H1 (cell line): ENCODE measurements at regions not wholly inside any gene's neighbourhood (a gene's known extent, or its start where the extent isn't known, plus 50 kb on each side); places are given as distances from the start of the nearest gene placed in this dataset.
"Not testable (repeated sequence)": the region's sequence is repeated elsewhere in the genome, so short reads cannot be mapped to it uniquely, and the experiment has no call there.

Experiments
- CTCF ChIA-PET: fragments of 300-600 bp; sonication (Branson Sonifier 250); formaldehyde crosslinking; loops from one replicate; lab custom pipeline; 2021; ENCODE audit not compliant: partially characterized antibody; lab: Charles Lee
- POLR2A ChIA-PET: fragments of 300-600 bp; sonication (Branson Sonifier 250); formaldehyde crosslinking; loops from one replicate; lab custom pipeline; 2021; ENCODE audit warnings: inconsistent platforms; ENCODE audit not compliant: partially characterized antibody; lab: Charles Lee
- DNase-seq, 2 experiments: peaks; one replicate each; pipeline versions ENCODE4 v3.0.0 to v3.0.0-alpha.2; 2010 to 2022; ENCODE audit warnings: low spot score in 2 of 2, low read depth in 1 of 2, mixed read lengths in 1 of 2
- FAIRE-seq: peaks from 2 replicates; lab custom pipeline; 2011; peaks lifted over from hg19 to GRCh38; lab: Jason Lieb, UNC
- H2AFZ ChIP-seq: 2 replicates; pipeline ENCODE4 v1.8.1; 2012; ENCODE audit warnings: low read length, inconsistent platforms
- H2AK5ac ChIP-seq: 2 replicates; pipeline ENCODE4 v1.6.1; 2013; ENCODE audit warnings: low read depth, low read length
- H2BK120ac ChIP-seq: replicated peaks from 2 replicates; pipeline ENCODE3; 2013; ENCODE audit warnings: low read depth, low read length, inconsistent platforms
- H2BK12ac ChIP-seq: 2 replicates; pipeline ENCODE4 v1.6.1; 2013; ENCODE audit warnings: low read depth, low read length
- H2BK15ac ChIP-seq: 2 replicates; pipeline ENCODE4 v1.6.1; 2013; ENCODE audit warnings: low read length
- H2BK20ac ChIP-seq: 2 replicates; pipeline ENCODE4 v1.6.1; 2013; ENCODE audit warnings: low read length
- H2BK5ac ChIP-seq: 2 replicates; pipeline ENCODE4 v1.6.1; 2013; ENCODE audit warnings: low read depth, low read length
- H3K14ac ChIP-seq: 2 replicates; pipeline ENCODE4 v1.6.1; 2013; ENCODE audit warnings: inconsistent platforms; ENCODE audit not compliant: insufficient read length
- H3K18ac ChIP-seq: 2 replicates; pipeline ENCODE4 v1.6.1; 2013; ENCODE audit warnings: low read length; ENCODE audit errors: extremely low read depth
- H3K23ac ChIP-seq: 2 replicates; pipeline ENCODE4 v1.6.1; 2013; ENCODE audit warnings: inconsistent platforms; ENCODE audit not compliant: insufficient read length
- H3K23me2 ChIP-seq: 2 replicates; pipeline ENCODE4 v1.6.1; 2013; ENCODE audit warnings: low read depth, low read length
- H3K27ac ChIP-seq: 2 replicates; pipeline ENCODE4 v1.6.1; 2011; ENCODE audit warnings: low read depth, low read length, inconsistent platforms
- H3K27me3 ChIP-seq, 4 experiments: replicated peaks in 1 of 4; 1 replicate in 1 of 4; 2 replicates in 3 of 4; pipeline versions ENCODE4 v1.6.1 to v1.8.1; 2011 to 2013; ENCODE audit warnings: low read length in 3 of 4, mild to moderate bottlenecking in 3 of 4, inconsistent platforms in 2 of 4, mixed read lengths in 2 of 4, moderate library complexity in 1 of 4; ENCODE audit not compliant: control insufficient read depth in 3 of 4, insufficient read depth in 3 of 4; ENCODE audit errors: extremely low read depth in 1 of 4
- H3K36me3 ChIP-seq, 4 experiments: 2 replicates each; pipeline versions ENCODE4 v1.6.1 to v1.8.1; 2011 to 2013; ENCODE audit warnings: mild to moderate bottlenecking in 4 of 4, low read length in 3 of 4, moderate library complexity in 2 of 4, control low read depth in 1 of 4, inconsistent platforms in 1 of 4; ENCODE audit not compliant: insufficient read depth in 4 of 4, control insufficient read depth in 2 of 4
- H3K4ac ChIP-seq: replicated peaks from 2 replicates; pipeline ENCODE3; 2013; ENCODE audit warnings: low read length, low read depth, mixed read lengths, inconsistent platforms; ENCODE audit not compliant: insufficient read length
- H3K4me1 ChIP-seq, 4 experiments: replicated peaks in 1 of 4; 1 replicate in 1 of 4; 2 replicates in 3 of 4; pipeline versions ENCODE4 v1.6.1 to v1.8.1; 2011 to 2013; ENCODE audit warnings: low read length in 3 of 4, inconsistent platforms in 2 of 4, mixed read lengths in 1 of 4; ENCODE audit not compliant: insufficient read depth in 4 of 4, control insufficient read depth in 3 of 4
- H3K4me2 ChIP-seq, 2 experiments: 2 replicates each; pipeline versions ENCODE4 v1.6.1 to v1.8.1; 2011 to 2013; ENCODE audit warnings: low read depth in 2 of 2, low read length in 2 of 2, control low read depth in 1 of 2, inconsistent platforms in 1 of 2, mild to moderate bottlenecking in 1 of 2; ENCODE audit not compliant: insufficient read depth in 1 of 2
- H3K4me3 ChIP-seq, 4 experiments: fragments of 200-600, 300-600 bp in 1 of 4; sonication (generic), shearing (Covaris generic), sonication (Bioruptor Twin) in 1 of 4; 2 replicates each; pipeline versions ENCODE4 v1.5.1 to v1.8.1; 2011 to 2016; ENCODE audit warnings: low read length in 4 of 4, low read depth in 3 of 4, control low read depth in 2 of 4, inconsistent platforms in 2 of 4, mild to moderate bottlenecking in 2 of 4, mixed read lengths in 1 of 4, moderate library complexity in 1 of 4; ENCODE audit not compliant: insufficient read depth in 2 of 4; ENCODE audit errors: extremely low read depth in 1 of 4
- H3K56ac ChIP-seq: replicated peaks from 2 replicates; pipeline ENCODE3; 2013; ENCODE audit warnings: low read depth, mild to moderate bottlenecking, mixed read lengths, low read length, inconsistent platforms; ENCODE audit not compliant: insufficient read length
- H3K79me1 ChIP-seq: 2 replicates; pipeline ENCODE4 v1.6.1; 2013; ENCODE audit warnings: low read depth, low read length, control low read depth
- H3K79me2 ChIP-seq, 2 experiments: 2 replicates each; pipeline versions ENCODE4 v1.6.1 to v1.8.1; 2012 to 2013; ENCODE audit warnings: low read length in 2 of 2, mild to moderate bottlenecking in 2 of 2, inconsistent platforms in 1 of 2; ENCODE audit not compliant: insufficient read depth in 2 of 2, control insufficient read depth in 1 of 2
- H3K9ac ChIP-seq, 4 experiments: replicated peaks in 1 of 4; 1 replicate in 1 of 4; 2 replicates in 3 of 4; pipeline versions ENCODE4 v1.6.1 to v1.8.1; 2011 to 2013; ENCODE audit warnings: low read depth in 3 of 4, low read length in 3 of 4, control low read depth in 2 of 4, mild to moderate bottlenecking in 2 of 4, moderate library complexity in 2 of 4, inconsistent platforms in 1 of 4; ENCODE audit errors: extremely low read depth in 1 of 4
- H3K9me3 ChIP-seq, 2 experiments: 2 replicates each; pipeline versions ENCODE4 v1.6.1 to v1.8.1; 2012 to 2013; ENCODE audit warnings: mild to moderate bottlenecking in 2 of 2, moderate library complexity in 2 of 2, control low read depth in 1 of 2, inconsistent platforms in 1 of 2, low read depth in 1 of 2, low read length in 1 of 2, mixed read lengths in 1 of 2; ENCODE audit not compliant: insufficient read depth in 2 of 2
- H4K20me1 ChIP-seq, 2 experiments: replicated peaks in 1 of 2; 2 replicates each; pipeline versions ENCODE3 to v1.8.1; 2011 to 2013; ENCODE audit warnings: inconsistent platforms in 2 of 2, low read length in 2 of 2, mild to moderate bottlenecking in 1 of 2; ENCODE audit not compliant: insufficient read depth in 2 of 2, control insufficient read depth in 1 of 2
- H4K5ac ChIP-seq: 2 replicates; pipeline ENCODE4 v1.6.1; 2013; ENCODE audit warnings: low read length, low read depth, mixed read lengths, inconsistent platforms; ENCODE audit not compliant: insufficient read length
- H4K8ac ChIP-seq: 2 replicates; pipeline ENCODE4 v1.8.0; 2013; ENCODE audit warnings: mild to moderate bottlenecking, moderate library complexity, low read length, inconsistent platforms; ENCODE audit not compliant: insufficient read depth; ENCODE audit errors: extremely low read depth
- H4K91ac ChIP-seq: replicated peaks from 2 replicates; pipeline ENCODE3; 2013; ENCODE audit warnings: low read length, mixed read lengths, inconsistent platforms; ENCODE audit not compliant: insufficient read length
- WGBS, 2 experiments: shearing (Covaris generic) in 1 of 2; methylation state at CpG; one replicate each; pipeline versions ENCODE4 v1.1.6 to v1.1.7; 2013 to 2015; ENCODE audit warnings: low lambda C conversion rate in 2 of 2, mixed read lengths in 2 of 2, inconsistent platforms in 1 of 2, low coverage in 1 of 2, missing lambda C conversion rate in 1 of 2; ENCODE audit not compliant: insufficient replicate concordance in 2 of 2, insufficient coverage in 1 of 2, insufficient read length in 1 of 2; ENCODE audit errors: extremely low coverage in 1 of 2, missing lambda C conversion rate in 1 of 2; 5-methylcytosine and 5-hydroxymethylcytosine counted together

- DNase-seq, H3K4me2 ChIP-seq, H3K27me3 ChIP-seq, H3K27ac ChIP-seq, H3K4me3 ChIP-seq, H3K9ac ChIP-seq, H3K79me1 ChIP-seq, H3K23ac ChIP-seq, H3K36me3 ChIP-seq, H3K23me2 ChIP-seq, H3K4ac ChIP-seq, H3K14ac ChIP-seq, H3K56ac ChIP-seq, H2AFZ ChIP-seq, H3K18ac ChIP-seq, H4K20me1 ChIP-seq, H2BK5ac ChIP-seq, FAIRE-seq, H2BK120ac ChIP-seq, POLR2A ChIA-PET, H2BK15ac ChIP-seq, H4K8ac ChIP-seq, H2BK12ac ChIP-seq, H2BK20ac ChIP-seq, H3K4me1 ChIP-seq, H4K5ac ChIP-seq, H2AK5ac ChIP-seq, H4K91ac ChIP-seq, H3K9me3 ChIP-seq, H3K79me2 ChIP-seq: not testable (repeated sequence)
- WGBS, 2 experiments: 87% methylated on average over 4 of the region's 4 CpGs; no CpG with 5 or more reads in 1 of the 2 experiments
- CTCF ChIA-PET: interaction anchor here (0.8 to 1.7 kb wide), 2 partner anchors 8 to 329 kb away, joined by 3 to 4 read pairs; no protein-coding TSS in a partner anchor
These were observed 114.4 kb downstream of the KBTBD2 start for GRCh38 chr7:32777041-32777666.

- H3K27me3 ChIP-seq, H4K20me1 ChIP-seq, FAIRE-seq, H2BK12ac ChIP-seq, H3K23me2 ChIP-seq, H3K79me2 ChIP-seq, H3K27ac ChIP-seq, CTCF ChIA-PET, DNase-seq, H3K9ac ChIP-seq, H2BK20ac ChIP-seq, H3K79me1 ChIP-seq, H3K18ac ChIP-seq, H3K4me3 ChIP-seq, H3K23ac ChIP-seq, H4K91ac ChIP-seq, H4K5ac ChIP-seq, H3K56ac ChIP-seq, H2AFZ ChIP-seq, H3K14ac ChIP-seq, H2AK5ac ChIP-seq, H2BK5ac ChIP-seq, H3K4me1 ChIP-seq, H4K8ac ChIP-seq, H3K36me3 ChIP-seq, POLR2A ChIA-PET, H2BK120ac ChIP-seq, H3K4ac ChIP-seq, H3K9me3 ChIP-seq, H2BK15ac ChIP-seq, H3K4me2 ChIP-seq: not testable (repeated sequence)
- WGBS, 2 experiments: 73% methylated on average over 1 of the region's 3 CpGs; no CpG with 5 or more reads in 1 of the 2 experiments
These were observed 115.2 kb downstream of the KBTBD2 start for GRCh38 chr7:32776318-32776717.
